GM18505 (cell line): ENCODE measurements at regions not wholly inside any gene's neighbourhood (a gene's known extent, or its start where the extent isn't known, plus 50 kb on each side); places are given as distances from the start of the nearest gene placed in this dataset.

Experiments used
- ATAC-seq: cut with Tn5 transposase; IDR thresholded peaks from one replicate; pipeline ENCODE4 v1.9.1; 2021; ENCODE audit not compliant: unreplicated experiment
- POLR2A ChIP-seq: IDR thresholded peaks from 4 replicates; pipeline ENCODE4 v1.6.1; 2011; ENCODE audit warnings: borderline replicate concordance; ENCODE audit not compliant: insufficient read depth, insufficient read length; ENCODE audit errors: extremely low read depth

- ATAC-seq = no peak
- no peak for TF ChIP-seq POLR2A
Measured at GRCh38 chr4:13109536-13109935, 374.6 kb downstream of the RAB28 start.

- ATAC-seq = no peak
- TF ChIP-seq POLR2A = no peak
Measured at GRCh38 chr4:13108096-13108495, 376.0 kb downstream of the RAB28 start.

DNA sequence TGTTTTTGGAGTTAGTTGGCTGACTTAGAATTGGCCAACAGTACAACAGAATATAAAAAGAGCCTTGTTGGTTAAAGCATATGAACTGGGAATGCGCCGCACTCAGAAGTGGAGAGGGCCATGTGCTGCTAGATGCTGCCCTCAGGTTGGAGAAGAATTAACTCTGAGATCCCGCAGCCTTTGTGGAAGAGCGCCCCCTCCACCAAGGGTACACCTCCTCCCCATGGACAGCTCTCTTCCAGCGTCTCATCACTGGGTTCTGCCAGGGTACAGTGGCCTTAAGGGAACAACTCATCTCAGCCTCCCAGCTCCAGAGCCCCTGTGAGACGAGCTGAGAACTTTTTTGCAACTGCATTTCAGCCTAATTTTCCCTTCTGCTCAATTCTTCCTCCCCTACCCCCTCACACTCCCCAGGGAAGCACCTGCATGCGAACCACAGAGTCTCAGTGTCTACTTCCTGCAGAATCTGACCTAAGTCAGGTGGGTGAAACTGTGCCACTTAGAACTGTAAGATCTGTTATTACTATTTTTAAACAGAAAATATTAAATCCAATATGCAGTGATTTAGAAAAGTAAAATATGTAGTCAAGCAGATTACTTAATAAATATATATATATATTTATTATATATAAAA lies 380.6 kb downstream of the RAB28 start:
- no peak for TF ChIP-seq POLR2A
- no peak for ATAC-seq

DNA sequence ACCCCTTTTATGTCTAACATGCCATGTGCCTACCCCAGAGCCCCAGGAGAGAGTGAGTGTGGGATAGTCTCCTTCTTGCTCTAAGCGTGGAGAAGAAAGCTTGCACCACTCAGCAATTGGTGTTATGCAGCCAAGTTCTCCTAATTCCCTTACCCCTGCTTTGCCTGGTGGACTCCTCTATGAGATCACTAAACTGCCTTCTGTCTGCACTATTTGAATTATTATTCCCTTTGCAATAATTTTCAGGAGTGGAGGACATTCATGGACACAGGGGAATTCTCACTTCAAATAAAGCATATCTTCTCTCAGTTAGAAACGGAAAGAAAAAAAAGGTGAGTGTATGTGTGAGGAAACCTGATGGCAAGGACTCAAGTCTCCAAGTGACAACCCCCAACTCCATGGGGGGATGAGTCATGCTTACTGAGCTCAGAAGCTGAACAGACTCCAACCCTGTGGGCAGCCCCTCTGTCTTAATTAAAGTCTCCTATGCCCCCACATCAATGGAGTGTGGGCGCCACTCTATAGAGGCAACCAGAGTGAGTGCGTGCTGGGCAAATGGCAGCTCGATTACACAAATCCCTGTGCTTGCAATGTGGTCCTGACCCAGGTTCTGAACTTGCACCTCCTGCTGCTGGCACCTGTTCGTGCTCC lies 381.9 kb downstream of the RAB28 start:
- no peak for ATAC-seq
- no peak for TF ChIP-seq POLR2A

DNA sequence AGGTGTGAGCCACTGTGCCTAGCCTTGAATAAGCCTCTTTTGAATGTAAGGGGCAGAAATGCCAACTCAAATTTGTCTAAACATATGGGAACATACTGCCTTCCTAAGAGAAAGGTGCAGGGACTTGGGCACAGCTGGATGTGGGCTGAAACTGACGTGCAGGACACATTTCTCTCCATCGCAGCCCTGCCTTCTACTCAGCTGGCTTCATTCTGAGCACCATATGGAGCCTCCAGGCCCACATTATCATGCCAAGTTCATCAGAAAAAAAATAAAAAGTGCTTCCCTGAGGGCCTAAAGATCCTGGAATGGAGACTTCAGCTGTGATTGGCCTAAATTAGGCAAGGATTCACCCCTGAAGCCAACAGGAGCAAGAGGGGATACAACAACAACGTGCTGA lies 386.2 kb downstream of the RAB28 start:
- TF ChIP-seq POLR2A = no peak
- ATAC-seq = no peak

- no peak for TF ChIP-seq POLR2A
- ATAC-seq = no peak
Measured at GRCh38 chr4:13095722-13096121, 388.4 kb downstream of the RAB28 start.

DNA sequence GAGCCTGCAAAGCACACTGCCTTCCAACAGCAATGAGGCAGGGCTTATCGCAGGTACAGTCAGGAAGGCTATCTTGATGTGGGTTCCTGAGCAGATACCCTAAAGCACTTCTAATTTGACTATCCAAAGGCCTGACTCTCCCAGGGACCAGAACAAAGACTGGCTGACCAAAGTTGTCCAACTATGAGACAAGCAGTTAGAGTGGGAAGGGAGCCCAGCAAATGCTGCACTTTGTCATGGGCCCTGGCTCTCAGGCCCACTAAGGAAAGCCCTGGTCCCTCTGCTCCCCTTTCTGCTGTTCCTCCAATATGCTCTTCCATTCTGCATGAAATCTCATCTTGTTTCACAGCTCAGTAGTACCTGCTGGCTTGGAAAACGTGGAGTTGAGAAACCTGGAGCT lies 391.0 kb downstream of the RAB28 start:
- no peak for ATAC-seq
- no peak for TF ChIP-seq POLR2A

GRCh38 chr4:13092702-13093101 lies 391.4 kb downstream of the RAB28 start:
- ATAC-seq = no peak
- TF ChIP-seq POLR2A = no peak

- ATAC-seq = no peak
Measured at GRCh38 chr4:13089659-13089998, 394.5 kb downstream of the RAB28 start.

GRCh38 chr4:13088726-13089658 lies 395.1 kb downstream of the RAB28 start:
- TF ChIP-seq POLR2A = no peak
- no peak for ATAC-seq

More at GRCh38 chr4:13089659-13089998, 394.5 kb downstream of the RAB28 start:
- TF ChIP-seq POLR2A = no peak

GRCh38 chr4:13087041-13087440 lies 397.1 kb downstream of the RAB28 start:
- no peak for TF ChIP-seq POLR2A
- no peak for ATAC-seq

GRCh38 chr4:13084210-13084609 lies 399.9 kb downstream of the RAB28 start:
- TF ChIP-seq POLR2A = no peak
- no peak for ATAC-seq

- ATAC-seq = no peak
- TF ChIP-seq POLR2A = no peak
Measured at GRCh38 chr4:13081830-13082229, 402.3 kb downstream of the RAB28 start.

DNA sequence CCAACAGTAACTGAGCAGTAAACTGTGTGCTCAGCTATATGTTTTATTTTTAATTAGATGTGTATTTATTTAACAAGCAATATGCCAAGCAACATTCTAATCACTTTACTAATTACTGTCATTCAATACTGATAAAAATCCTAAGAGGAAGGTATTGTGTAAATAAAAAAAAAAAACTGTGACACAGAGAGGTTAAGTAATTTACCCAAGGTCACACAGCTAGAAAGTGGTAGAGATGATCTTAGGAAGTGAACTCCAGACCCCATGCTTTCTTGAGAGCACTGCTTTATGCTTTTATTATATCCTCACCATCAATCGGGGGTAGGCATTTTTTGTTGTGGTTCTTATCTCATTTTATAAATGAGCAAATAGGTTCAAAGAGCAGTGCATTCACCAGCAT lies 417.1 kb downstream of the RAB28 start:
- no peak for TF ChIP-seq POLR2A
- no peak for ATAC-seq
